HEK293 (cell line): ENCODE measurements at regions not wholly inside any gene's neighbourhood (a gene's known extent, or its start where the extent isn't known, plus 50 kb on each side); places are given as distances from the start of the nearest gene placed in this dataset.

Experiments
- CTCF ChIA-PET: fragments of 350-600 bp; formaldehyde crosslinking; extraction: SDS; loops from one replicate; lab custom pipeline; 2021; ENCODE audit warnings: antibody characterized with exemption; lab: Yijun Ruan, JAX
- POLR2A ChIA-PET: fragments of 300-600 bp; formaldehyde crosslinking; extraction: SDS; loops from one replicate; lab custom pipeline; 2020; ENCODE audit warnings: antibody characterized with exemption, inconsistent platforms; lab: Yijun Ruan, JAX
- H3K27ac ChIP-seq: fragments of 200-500 bp; sonication (Bioruptor generic); 2 replicates; pipeline ENCODE4 v1.5.1; 2014; ENCODE audit warnings: low read depth, low read length, control low read depth, inconsistent platforms; ENCODE audit errors: extremely low read depth
- H3K36me3 ChIP-seq, 2 experiments: fragments of 200-500 bp in 1 of 2; sonication (Bioruptor generic) in 1 of 2; 1 replicate in 1 of 2; 2 replicates in 1 of 2; pipeline ENCODE4 v1.5.1; 2014 to 2017; ENCODE audit warnings: inconsistent platforms in 2 of 2, low read length in 2 of 2; ENCODE audit not compliant: control insufficient read depth in 2 of 2, insufficient read depth in 1 of 2
- H3K4me1 ChIP-seq: fragments of 200-500 bp; sonication (Bioruptor generic); 2 replicates; pipeline ENCODE4 v1.5.1; 2014; ENCODE audit warnings: mild to moderate bottlenecking, low read length, inconsistent platforms; ENCODE audit not compliant: control insufficient read depth, insufficient read depth
- H3K4me3 ChIP-seq: 2 replicates; pipeline ENCODE4 v1.5.1; 2011; ENCODE audit warnings: low read depth, mild to moderate bottlenecking, control low read depth, low read length, moderate library complexity
- H3K9me3 ChIP-seq: fragments of 200-500 bp; sonication (Bioruptor generic); 2 replicates; pipeline ENCODE4 v1.5.1; 2014; ENCODE audit warnings: low read depth, low read length, inconsistent platforms; ENCODE audit not compliant: control insufficient read depth, insufficient read depth
- BCL11B ChIP-seq: fragments of 450-650 bp; formaldehyde crosslinking; IDR thresholded peaks from 2 replicates; pipeline ENCODE4 v1.5.1; 2016; ENCODE audit warnings: low read depth, missing biosample characterization, missing genetic modification characterization
- GLIS1 ChIP-seq: fragments of 450-650 bp; formaldehyde crosslinking; IDR thresholded peaks from 2 replicates; pipeline ENCODE4 v1.5.1; 2016; ENCODE audit warnings: missing biosample characterization, missing genetic modification characterization
- MEIS1 ChIP-seq: sonication (generic); formaldehyde crosslinking; IDR thresholded peaks from 2 replicates; pipeline ENCODE4 v1.8.1; 2022; ENCODE audit warnings: missing genetic modification reagents, mild to moderate bottlenecking, borderline replicate concordance
- OSR2 ChIP-seq: fragments of 450-650 bp; formaldehyde crosslinking; IDR thresholded peaks from 2 replicates; pipeline ENCODE4 v1.5.1; 2016; ENCODE audit warnings: missing biosample characterization, missing genetic modification characterization
- SALL2 ChIP-seq: fragments of 450-650 bp; formaldehyde crosslinking; IDR thresholded peaks from 2 replicates; pipeline ENCODE4 v1.5.0; 2017; ENCODE audit warnings: missing biosample characterization, mild to moderate bottlenecking, missing genetic modification characterization, borderline replicate concordance
- TRIM28 ChIP-seq: IDR thresholded peaks from 2 replicates; pipeline ENCODE4 v1.6.1; 2011; ENCODE audit warnings: low read length, control low read depth, borderline replicate concordance
- YY1 ChIP-seq: fragments of 450-650 bp; formaldehyde crosslinking; IDR thresholded peaks from 2 replicates; pipeline ENCODE4 v1.5.1; 2018; ENCODE audit warnings: missing biosample characterization, missing genetic modification characterization
- ZBTB11 ChIP-seq: fragments of 450-650 bp; formaldehyde crosslinking; conservative IDR thresholded peaks from 2 replicates; pipeline ENCODE4 v1.5.1; 2016; ENCODE audit warnings: low read depth, missing biosample characterization, missing genetic modification characterization
- ZBTB6 ChIP-seq: fragments of 450-650 bp; formaldehyde crosslinking; IDR thresholded peaks from 2 replicates; pipeline ENCODE4 v1.5.1; 2017; ENCODE audit warnings: missing biosample characterization, missing genetic modification characterization
- ZFP69B ChIP-seq: fragments of 450-650 bp; formaldehyde crosslinking; IDR thresholded peaks from 2 replicates; pipeline ENCODE4 v1.5.1; 2016; ENCODE audit warnings: missing biosample characterization, missing genetic modification characterization
- ZNF114 ChIP-seq: fragments of 450-650 bp; formaldehyde crosslinking; IDR thresholded peaks from 2 replicates; pipeline ENCODE4 v1.5.0; 2017; ENCODE audit warnings: missing biosample characterization, missing genetic modification characterization
- ZNF341 ChIP-seq: fragments of 450-650 bp; formaldehyde crosslinking; IDR thresholded peaks from 2 replicates; pipeline ENCODE4; 2016; ENCODE audit warnings: low read depth, missing biosample characterization, missing genetic modification characterization
- ZNF623 ChIP-seq: fragments of 450-650 bp; formaldehyde crosslinking; IDR thresholded peaks from 2 replicates; pipeline ENCODE4 v1.5.1; 2016; ENCODE audit warnings: missing biosample characterization, missing genetic modification characterization
- ZNF660 ChIP-seq: fragments of 450-650 bp; IDR thresholded peaks from 2 replicates; pipeline ENCODE4 v1.5.1; 2018; ENCODE audit warnings: missing biosample characterization, mild to moderate bottlenecking, missing genetic modification characterization
- ZNF670 ChIP-seq: fragments of 450-650 bp; formaldehyde crosslinking; IDR thresholded peaks from 2 replicates; pipeline ENCODE4 v1.5.1; 2016; ENCODE audit warnings: missing biosample characterization, missing genetic modification characterization, low read depth
- ZNF704 ChIP-seq: fragments of 450-650 bp; formaldehyde crosslinking; IDR thresholded peaks from 2 replicates; pipeline ENCODE4 v1.5.1; 2016; ENCODE audit warnings: missing biosample characterization, missing genetic modification characterization
- ZNF776 ChIP-seq: fragments of 450-650 bp; formaldehyde crosslinking; IDR thresholded peaks from 2 replicates; pipeline ENCODE4 v1.5.0; 2017; ENCODE audit warnings: missing biosample characterization, missing genetic modification characterization, borderline replicate concordance
- ZNF777 ChIP-seq: fragments of 450-650 bp; formaldehyde crosslinking; IDR thresholded peaks from 2 replicates; pipeline ENCODE4 v1.5.1; 2017; ENCODE audit warnings: missing biosample characterization, missing genetic modification characterization, borderline replicate concordance
- ZNF791 ChIP-seq: fragments of 450-650 bp; formaldehyde crosslinking; IDR thresholded peaks from 2 replicates; pipeline ENCODE4 v1.5.1; 2016; ENCODE audit warnings: missing biosample characterization, missing genetic modification characterization
- TF ChIP-seq, protein P1 (sequence below): fragments of 450-650 bp; formaldehyde crosslinking; IDR thresholded peaks from 2 replicates; pipeline ENCODE4 v1.5.1; 2017; ENCODE audit warnings: missing biosample characterization, missing genetic modification characterization

GRCh38 chr10:37623506-37623905, 233.9 kb downstream of the ZNF248 start:
- no peak overlapping the region for H3K27ac ChIP-seq
- no peaks in the 10 kb centered on the region for H3K36me3 ChIP-seq
- no peak for TF ChIP-seq ZNF776 (tag by site-specific recombination)
- TF ChIP-seq ZNF623 (tag by site-specific recombination) = no peak
- TF ChIP-seq MEIS1 = no peak
- TF ChIP-seq, protein P1, sequence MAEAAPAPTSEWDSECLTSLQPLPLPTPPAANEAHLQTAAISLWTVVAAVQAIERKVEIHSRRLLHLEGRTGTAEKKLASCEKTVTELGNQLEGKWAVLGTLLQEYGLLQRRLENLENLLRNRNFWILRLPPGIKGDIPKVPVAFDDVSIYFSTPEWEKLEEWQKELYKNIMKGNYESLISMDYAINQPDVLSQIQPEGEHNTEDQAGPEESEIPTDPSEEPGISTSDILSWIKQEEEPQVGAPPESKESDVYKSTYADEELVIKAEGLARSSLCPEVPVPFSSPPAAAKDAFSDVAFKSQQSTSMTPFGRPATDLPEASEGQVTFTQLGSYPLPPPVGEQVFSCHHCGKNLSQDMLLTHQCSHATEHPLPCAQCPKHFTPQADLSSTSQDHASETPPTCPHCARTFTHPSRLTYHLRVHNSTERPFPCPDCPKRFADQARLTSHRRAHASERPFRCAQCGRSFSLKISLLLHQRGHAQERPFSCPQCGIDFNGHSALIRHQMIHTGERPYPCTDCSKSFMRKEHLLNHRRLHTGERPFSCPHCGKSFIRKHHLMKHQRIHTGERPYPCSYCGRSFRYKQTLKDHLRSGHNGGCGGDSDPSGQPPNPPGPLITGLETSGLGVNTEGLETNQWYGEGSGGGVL = no peak
- no peak for TF ChIP-seq OSR2 (tag by site-specific recombination)
- no peak for TF ChIP-seq ZFP69B
- TF ChIP-seq ZNF341 (tag by site-specific recombination) = no peak
- no peak for TF ChIP-seq GLIS1 (tag by site-specific recombination)
- TF ChIP-seq BCL11B (tag by site-specific recombination) = no peak
- TF ChIP-seq ZNF791 = no peak
- TF ChIP-seq ZNF670 (tag by site-specific recombination) = no peak
- TF ChIP-seq ZNF114 (tag by site-specific recombination) = no peak
- no peak for TF ChIP-seq ZBTB6 (tag by site-specific recombination)
- no peak for TF ChIP-seq TRIM28
- no peak for TF ChIP-seq SALL2 (tag by site-specific recombination)
- no peak for TF ChIP-seq ZNF660
- no peaks in the 10 kb centered on the region for H3K4me1 ChIP-seq
- POLR2A ChIA-PET = no interaction called here
- CTCF ChIA-PET = no interaction called here
- no peak overlapping the region for H3K4me3 ChIP-seq
- H3K9me3 ChIP-seq = no peaks in the 10 kb centered on the region

DNA sequence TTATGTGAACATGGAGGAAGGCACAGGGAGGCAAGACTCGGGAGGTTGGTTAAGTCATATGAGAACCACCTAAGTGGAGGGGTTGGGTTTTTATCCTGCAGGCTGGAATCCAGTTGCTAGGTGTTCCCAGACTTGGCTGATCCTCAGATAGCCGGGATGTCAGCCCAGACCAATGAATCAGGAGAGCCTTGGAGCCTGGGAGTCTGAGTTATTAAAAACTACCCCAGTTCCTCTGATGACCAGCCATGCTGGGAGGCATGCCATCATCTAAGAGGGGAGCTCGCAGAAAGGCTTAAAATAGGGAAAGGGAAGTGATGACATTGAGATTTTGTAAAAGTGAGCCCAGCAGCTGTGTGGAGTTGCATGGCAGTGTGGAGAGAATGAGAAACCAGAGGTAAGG, 238.1 kb downstream of the ZNF248 start:
- ChIA-PET CTCF (no interaction called here), POLR2A (no interaction called here)
- Histone ChIP-seq H3K36me3 (no peaks in the 10 kb centered on the region), H3K27ac (no peak overlapping the region), H3K9me3 (no peaks in the 10 kb centered on the region), H3K4me1 (no peaks in the 10 kb centered on the region), H3K4me3 (no peak overlapping the region)
- TF ChIP-seq ZNF704 (no peak), ZNF777 (tag by site-specific recombination) (no peak), ZBTB11 (tag by site-specific recombination) (no peak), YY1 (tag by site-specific recombination) (no peak)
